C4-2B (cell line): ENCODE measurements at regions not wholly inside any gene's neighbourhood (a gene's known extent, or its start where the extent isn't known, plus 50 kb on each side); places are given as distances from the start of the nearest gene placed in this dataset.
A peak's percentile ranks its signal among the peaks of the same experiment; 100 is the strongest.

Experiments used
- H3K27ac ChIP-seq: fragments of 450-650 bp; 2 replicates; pipeline ENCODE4 v1.5.1; 2017
- ZFX ChIP-seq: fragments of 450-650 bp; IDR thresholded peaks from 2 replicates; pipeline ENCODE4 v1.6.1; 2017
- TF ChIP-seq, protein P1 (sequence below): fragments of 450-650 bp; conservative IDR thresholded peaks from 2 replicates; pipeline ENCODE4 v1.5.1; 2017; ENCODE audit warnings: mild to moderate bottlenecking

DNA sequence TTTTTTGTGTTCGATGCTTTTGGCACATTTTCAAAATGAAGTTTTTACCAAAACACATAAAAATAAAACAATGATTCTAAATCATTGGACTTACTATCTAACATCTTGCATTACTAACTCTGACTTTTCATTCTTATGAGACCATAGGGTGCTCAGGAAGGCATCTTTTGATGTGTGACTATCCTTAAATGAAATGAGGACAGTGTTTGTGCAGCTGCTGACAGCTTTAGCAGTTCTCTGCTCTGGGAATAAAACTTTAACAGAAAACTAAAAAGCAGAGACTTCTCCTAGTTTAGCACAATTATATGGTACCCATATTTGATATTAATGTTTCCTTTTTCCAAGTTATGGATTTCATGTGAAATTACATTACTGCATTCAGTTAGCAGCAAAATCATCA is 471.6 kb downstream of the ARL4A start:
- TF ChIP-seq, protein P1, sequence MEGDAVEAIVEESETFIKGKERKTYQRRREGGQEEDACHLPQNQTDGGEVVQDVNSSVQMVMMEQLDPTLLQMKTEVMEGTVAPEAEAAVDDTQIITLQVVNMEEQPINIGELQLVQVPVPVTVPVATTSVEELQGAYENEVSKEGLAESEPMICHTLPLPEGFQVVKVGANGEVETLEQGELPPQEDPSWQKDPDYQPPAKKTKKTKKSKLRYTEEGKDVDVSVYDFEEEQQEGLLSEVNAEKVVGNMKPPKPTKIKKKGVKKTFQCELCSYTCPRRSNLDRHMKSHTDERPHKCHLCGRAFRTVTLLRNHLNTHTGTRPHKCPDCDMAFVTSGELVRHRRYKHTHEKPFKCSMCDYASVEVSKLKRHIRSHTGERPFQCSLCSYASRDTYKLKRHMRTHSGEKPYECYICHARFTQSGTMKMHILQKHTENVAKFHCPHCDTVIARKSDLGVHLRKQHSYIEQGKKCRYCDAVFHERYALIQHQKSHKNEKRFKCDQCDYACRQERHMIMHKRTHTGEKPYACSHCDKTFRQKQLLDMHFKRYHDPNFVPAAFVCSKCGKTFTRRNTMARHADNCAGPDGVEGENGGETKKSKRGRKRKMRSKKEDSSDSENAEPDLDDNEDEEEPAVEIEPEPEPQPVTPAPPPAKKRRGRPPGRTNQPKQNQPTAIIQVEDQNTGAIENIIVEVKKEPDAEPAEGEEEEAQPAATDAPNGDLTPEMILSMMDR = no peak
- no peak for TF ChIP-seq ZFX
- no peak overlapping the region for H3K27ac ChIP-seq

DNA sequence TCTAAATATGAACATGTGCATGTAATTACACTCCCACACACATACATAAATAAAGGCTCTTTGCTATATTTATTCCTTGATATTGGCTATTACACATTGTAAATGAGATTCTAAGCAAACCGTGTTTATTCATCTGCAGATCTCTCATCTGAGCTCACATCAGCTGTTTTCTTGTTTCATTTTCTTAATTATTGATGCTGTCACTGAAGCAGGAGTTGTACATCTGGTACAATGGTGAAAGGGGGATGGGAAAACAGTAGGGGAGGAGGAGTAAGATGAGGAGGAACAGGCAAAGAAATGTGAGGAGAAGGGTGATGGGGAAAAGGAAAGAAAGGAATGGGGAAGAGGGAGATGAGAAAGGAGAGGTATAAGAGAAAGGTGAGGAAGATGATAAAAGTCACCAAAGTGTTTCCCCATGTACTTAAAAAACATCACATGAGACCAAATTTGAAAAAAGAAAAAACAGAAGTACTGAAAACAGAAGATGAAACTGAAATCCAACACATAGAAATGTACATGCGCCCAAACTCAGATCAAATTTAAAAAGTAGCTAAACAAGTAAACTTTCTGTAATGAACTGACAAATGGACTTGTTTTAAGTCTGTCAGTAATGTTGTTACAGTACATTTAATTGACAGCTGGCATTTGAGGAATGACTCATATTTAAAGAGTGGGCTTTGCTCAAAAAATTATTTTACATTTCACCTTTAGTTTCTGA is 472.2 kb downstream of the ARL4A start:
- H3K27ac ChIP-seq = no peak overlapping the region
- TF ChIP-seq, protein P1 = no peak
- no peak for TF ChIP-seq ZFX

DNA sequence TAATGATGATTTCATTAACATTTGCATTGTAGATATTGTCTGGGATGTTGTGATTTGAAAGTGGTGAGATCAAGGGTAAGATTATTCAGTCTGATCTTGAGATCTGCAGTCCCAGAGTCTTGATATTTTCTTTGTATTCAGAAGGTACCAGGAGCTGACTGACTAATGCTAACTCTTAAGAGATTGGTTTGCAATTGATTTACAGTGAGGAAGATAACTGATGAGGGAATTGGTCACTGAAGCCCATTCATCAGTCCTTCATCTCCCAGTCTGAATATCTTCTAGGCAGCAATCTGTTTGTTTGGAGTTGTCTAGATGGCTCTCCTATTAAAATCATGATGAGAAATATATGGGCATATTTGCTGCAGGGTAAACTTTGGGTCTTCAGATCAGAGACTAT is 473.7 kb downstream of the ARL4A start:
- TF ChIP-seq ZFX = no peak
- H3K27ac ChIP-seq = no peak overlapping the region

DNA sequence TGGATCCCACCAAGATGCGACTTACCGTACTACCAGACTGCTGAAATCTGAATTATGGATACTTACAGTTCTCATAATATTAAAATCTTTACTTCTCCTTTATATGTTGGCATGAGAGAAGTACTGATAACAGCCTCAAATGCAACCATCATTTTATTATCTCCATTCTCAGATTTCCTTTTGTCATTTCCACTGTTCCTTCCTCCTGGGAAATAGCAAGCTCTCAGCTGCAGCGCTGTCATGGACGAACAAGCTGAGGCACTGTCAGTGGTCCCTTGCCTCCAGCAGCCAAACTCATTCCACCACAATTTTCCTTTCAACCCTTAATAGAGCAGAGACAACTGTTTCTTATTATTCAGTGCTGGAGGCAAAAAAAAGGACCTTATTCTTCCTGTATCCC is 478.4 kb downstream of the ARL4A start:
- TF ChIP-seq, protein P1 = no peak
- TF ChIP-seq ZFX = no peak
- no peak overlapping the region for H3K27ac ChIP-seq

DNA sequence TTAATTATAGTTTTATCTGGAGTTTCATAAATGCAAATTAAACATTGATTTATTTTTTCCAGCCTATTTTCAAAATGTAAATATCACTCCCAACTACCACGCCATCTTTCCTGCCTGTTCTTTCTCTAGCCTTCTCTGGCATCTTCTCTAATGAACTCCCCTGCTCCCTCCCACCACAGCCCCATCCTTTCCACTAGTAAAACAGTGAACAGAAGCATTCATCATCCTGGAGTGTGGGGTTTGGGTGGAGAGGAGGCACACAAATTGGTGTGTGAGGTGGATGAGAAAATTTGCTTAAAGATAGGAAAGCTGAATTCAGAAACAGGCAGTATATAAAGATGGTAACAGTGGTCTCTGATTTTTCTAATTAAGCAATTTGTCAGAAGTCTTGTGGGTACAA is 479.4 kb downstream of the ARL4A start:
- no peak overlapping the region for H3K27ac ChIP-seq
- TF ChIP-seq, protein P1 = no peak
- TF ChIP-seq ZFX = no peak

DNA sequence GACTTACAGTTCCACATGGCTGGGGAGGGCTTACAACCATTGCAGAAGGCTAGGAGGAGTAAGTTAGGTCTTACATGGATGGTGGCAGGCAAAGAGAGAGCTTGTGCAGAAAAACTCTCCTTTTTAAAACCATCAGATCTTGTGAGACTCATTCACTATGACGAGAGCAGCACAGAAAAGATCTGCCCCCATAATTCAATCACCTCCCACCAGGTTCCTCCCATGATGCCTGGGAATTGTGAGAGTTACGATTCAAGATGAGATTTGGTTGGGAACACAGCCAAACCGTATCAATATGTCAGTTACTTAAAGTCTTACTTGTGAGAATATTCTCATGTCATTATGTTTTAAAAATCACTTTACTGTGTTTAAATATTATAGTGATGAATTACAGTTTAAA is 481.9 kb downstream of the ARL4A start:
- no peak overlapping the region for H3K27ac ChIP-seq
- TF ChIP-seq, protein P1 = no peak
- no peak for TF ChIP-seq ZFX

DNA sequence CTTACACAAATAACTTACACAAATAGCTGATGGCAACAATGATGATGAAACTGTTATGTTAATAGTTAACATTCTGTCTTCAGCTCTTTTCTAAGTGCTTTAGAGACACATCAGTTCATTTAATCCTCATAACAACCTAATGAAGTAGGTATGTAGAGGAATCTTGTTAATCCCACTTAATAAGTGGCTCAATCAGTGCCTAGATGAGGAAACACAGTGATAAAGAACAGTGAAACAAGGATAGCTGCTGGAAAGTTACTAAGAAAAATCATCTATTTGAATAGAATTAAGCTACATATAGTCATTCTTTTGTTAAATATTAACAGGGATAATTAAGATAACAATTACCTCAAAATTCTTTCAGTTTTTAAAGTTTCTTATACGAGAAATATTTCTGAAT is 487.6 kb downstream of the ARL4A start:
- TF ChIP-seq, protein P1 = no peak
- no peak for TF ChIP-seq ZFX
- H3K27ac ChIP-seq = no peak overlapping the region

DNA sequence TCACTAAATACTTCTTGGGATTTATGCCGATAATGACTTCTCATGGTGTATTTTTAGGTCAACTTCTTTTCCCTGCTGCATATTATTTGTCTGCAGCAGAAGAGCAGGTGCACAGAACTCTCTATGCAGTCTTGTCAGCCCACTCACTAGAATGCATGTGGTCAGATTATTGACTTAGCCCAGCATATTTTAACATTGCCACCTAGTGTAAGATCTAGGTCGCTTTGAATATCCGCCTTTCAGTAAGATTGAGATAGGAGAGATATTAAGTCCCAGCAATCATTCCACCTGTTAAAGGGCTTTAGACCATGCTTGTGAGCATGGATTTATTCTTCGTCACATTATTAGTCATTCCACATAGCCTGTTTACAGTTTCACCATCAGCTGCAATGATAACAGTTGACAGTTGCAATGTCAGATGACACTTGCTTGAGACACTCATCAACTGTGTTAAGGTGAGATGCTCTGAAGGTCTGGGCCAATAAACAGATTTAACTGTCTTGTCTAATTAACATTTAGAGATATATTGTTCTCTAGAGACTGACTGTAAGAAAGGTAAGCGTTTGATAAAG is 491.7 kb downstream of the ARL4A start:
- no peak for TF ChIP-seq ZFX
- TF ChIP-seq, protein P1 = peak; percentile 43
- H3K27ac ChIP-seq = no peak overlapping the region
